ENCODE measurements at regions not wholly inside any gene's neighbourhood (a gene's known extent, or its start where the extent isn't known, plus 50 kb on each side); places are given as distances from the start of the nearest gene placed in this dataset.

- TF ChIP-seq CTCF (IDR thresholded peaks at IDR 0.05; ENCODE audit: low read depth, low read length, missing input control) = peak; percentile 83
- no peak for TF ChIP-seq ZBTB33 (IDR thresholded peaks at IDR 0.05)
- TF ChIP-seq JUND (IDR thresholded peaks at IDR 0.05) = no peak
- no peak for TF ChIP-seq REST (IDR thresholded peaks at IDR 0.05)
- no peak for TF ChIP-seq TAF1 (conservative IDR thresholded peaks at IDR 0.05)
- no peak for TF ChIP-seq SP1 (IDR thresholded peaks at IDR 0.05)
- TF ChIP-seq MAX (IDR thresholded peaks at IDR 0.05) = no peak
- no peak for TF ChIP-seq NR2F2 (IDR thresholded peaks at IDR 0.05)
These were observed 77.2 kb downstream of the SERPINA3 start for GRCh38 chr14:94689218-94689984.
